ENCODE measurements at regions not wholly inside any gene's neighbourhood (a gene's known extent, or its start where the extent isn't known, plus 50 kb on each side); places are given as distances from the start of the nearest gene placed in this dataset.

DNA sequence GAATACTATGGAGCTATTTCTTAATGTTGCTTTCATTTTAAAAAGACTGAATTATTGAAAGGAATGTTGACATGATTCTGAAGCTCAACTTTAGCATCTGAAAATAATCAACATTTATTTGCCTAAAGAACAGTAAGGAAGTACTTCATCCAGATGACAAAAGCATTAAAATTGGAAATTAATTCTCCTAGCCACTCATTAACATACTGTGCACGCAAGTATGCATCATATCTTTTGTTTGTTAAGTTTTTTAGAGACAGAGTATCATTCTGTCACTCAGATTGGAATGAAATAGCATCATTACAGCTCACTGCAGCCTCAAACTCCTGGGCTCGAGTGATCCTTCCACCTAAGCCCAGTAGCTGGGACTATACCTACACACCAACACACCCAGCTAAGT is 632.1 kb upstream of the ALCAM start (continued):
- TF ChIP-seq BCL3 (IDR thresholded peaks at IDR 0.05; ENCODE audit: borderline replicate concordance, insufficient read depth, low read depth, low read length, poor library complexity, severe bottlenecking) (no peak), ZNF207 (IDR thresholded peaks at IDR 0.05; ENCODE audit: borderline replicate concordance) (no peak)

DNA sequence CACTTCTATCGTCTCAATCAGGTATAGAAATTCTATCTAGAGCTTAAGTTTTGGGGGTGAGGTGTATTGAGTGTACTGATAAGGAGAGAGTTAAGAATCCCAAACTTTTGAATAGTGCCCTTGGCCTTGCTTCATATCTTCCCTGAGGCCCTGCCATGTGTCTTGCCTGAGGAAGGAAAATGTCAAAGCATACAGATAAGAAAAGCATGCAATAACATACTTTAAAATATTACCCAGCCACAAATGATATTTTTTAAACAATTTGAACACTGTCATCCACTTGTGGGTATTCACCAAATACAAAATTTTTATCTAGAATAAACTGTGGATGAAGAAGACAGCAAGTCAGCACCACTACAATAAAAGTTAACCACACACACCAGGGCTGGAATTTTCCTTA is 631.0 kb upstream of the ALCAM start:
- intact Hi-C loops (cut with micrococcal nuclease; ENCODE audit: unreplicated experiment): no loop called here
- Histone ChIP-seq H3K27me3 (replicated peaks in 1 of 2; ENCODE audit: control insufficient read depth in 2 of 2, insufficient read depth in 2 of 2, low read length in 1 of 2) (no peaks in the 10 kb centered on the region), H3K27ac (ENCODE audit: control insufficient read depth, insufficient read depth) (no peak overlapping the region), H3K9me3 (replicated peaks; ENCODE audit: control insufficient read depth, insufficient read depth, low read length) (no peaks in the 10 kb centered on the region), H3K4me3 (no peak overlapping the region), H4K20me1 (ENCODE audit: control insufficient read depth, insufficient read depth) (no peaks in the 10 kb centered on the region), H3K4me2 (ENCODE audit: control insufficient read depth, insufficient read depth) (no peak overlapping the region), H3K36me3 (ENCODE audit: control insufficient read depth in 2 of 2, insufficient read depth in 2 of 2, low read length in 1 of 2) (no peaks in the 10 kb centered on the region), H3K79me2 (ENCODE audit: control insufficient read depth, insufficient read depth, low read length) (no peaks in the 10 kb centered on the region), H2AFZ (ENCODE audit: control insufficient read depth, low read depth, low read length) (no peak overlapping the region), H3K4me1 (ENCODE audit: control insufficient read depth, insufficient read depth, low read length) (no peaks in the 10 kb centered on the region), H3K9ac (ENCODE audit: control insufficient read depth, insufficient read depth, low read length) (no peak overlapping the region)
- no peak for TF ChIP-seq IRF4 (IDR thresholded peaks at IDR 0.05; ENCODE audit: low read depth, low read length)
- TF ChIP-seq CBX3 (IDR thresholded peaks at IDR 0.05; ENCODE audit: borderline replicate concordance, low read depth): no peak
- TF ChIP-seq ATF7 (IDR thresholded peaks at IDR 0.05; ENCODE audit: low read depth): no peak
- TF ChIP-seq HDAC2 (IDR thresholded peaks at IDR 0.05): no peak
- no peak for TF ChIP-seq SMAD1 (IDR thresholded peaks at IDR 0.05; ENCODE audit: low read depth, partially characterized antibody)
- no peak for TF ChIP-seq RAD21 (IDR thresholded peaks at IDR 0.05; ENCODE audit: insufficient read depth, low read depth, low read length)
- TF ChIP-seq SMARCA5 (IDR thresholded peaks at IDR 0.05): no peak
- TF ChIP-seq STAT1 (conservative IDR thresholded peaks at IDR 0.05): no peak
- no peak for TF ChIP-seq POLR2AphosphoS2 (IDR thresholded peaks at IDR 0.05; ENCODE audit: low read depth, low read length)
- no peak for TF ChIP-seq NBN (IDR thresholded peaks at IDR 0.05)
- TF ChIP-seq RCOR1 (conservative IDR thresholded peaks at IDR 0.05; ENCODE audit: low read depth, low read length): no peak
- TF ChIP-seq BCL3 (IDR thresholded peaks at IDR 0.05; ENCODE audit: borderline replicate concordance, insufficient read depth, low read depth, low read length, poor library complexity, severe bottlenecking): no peak
- TF ChIP-seq, protein P1, sequence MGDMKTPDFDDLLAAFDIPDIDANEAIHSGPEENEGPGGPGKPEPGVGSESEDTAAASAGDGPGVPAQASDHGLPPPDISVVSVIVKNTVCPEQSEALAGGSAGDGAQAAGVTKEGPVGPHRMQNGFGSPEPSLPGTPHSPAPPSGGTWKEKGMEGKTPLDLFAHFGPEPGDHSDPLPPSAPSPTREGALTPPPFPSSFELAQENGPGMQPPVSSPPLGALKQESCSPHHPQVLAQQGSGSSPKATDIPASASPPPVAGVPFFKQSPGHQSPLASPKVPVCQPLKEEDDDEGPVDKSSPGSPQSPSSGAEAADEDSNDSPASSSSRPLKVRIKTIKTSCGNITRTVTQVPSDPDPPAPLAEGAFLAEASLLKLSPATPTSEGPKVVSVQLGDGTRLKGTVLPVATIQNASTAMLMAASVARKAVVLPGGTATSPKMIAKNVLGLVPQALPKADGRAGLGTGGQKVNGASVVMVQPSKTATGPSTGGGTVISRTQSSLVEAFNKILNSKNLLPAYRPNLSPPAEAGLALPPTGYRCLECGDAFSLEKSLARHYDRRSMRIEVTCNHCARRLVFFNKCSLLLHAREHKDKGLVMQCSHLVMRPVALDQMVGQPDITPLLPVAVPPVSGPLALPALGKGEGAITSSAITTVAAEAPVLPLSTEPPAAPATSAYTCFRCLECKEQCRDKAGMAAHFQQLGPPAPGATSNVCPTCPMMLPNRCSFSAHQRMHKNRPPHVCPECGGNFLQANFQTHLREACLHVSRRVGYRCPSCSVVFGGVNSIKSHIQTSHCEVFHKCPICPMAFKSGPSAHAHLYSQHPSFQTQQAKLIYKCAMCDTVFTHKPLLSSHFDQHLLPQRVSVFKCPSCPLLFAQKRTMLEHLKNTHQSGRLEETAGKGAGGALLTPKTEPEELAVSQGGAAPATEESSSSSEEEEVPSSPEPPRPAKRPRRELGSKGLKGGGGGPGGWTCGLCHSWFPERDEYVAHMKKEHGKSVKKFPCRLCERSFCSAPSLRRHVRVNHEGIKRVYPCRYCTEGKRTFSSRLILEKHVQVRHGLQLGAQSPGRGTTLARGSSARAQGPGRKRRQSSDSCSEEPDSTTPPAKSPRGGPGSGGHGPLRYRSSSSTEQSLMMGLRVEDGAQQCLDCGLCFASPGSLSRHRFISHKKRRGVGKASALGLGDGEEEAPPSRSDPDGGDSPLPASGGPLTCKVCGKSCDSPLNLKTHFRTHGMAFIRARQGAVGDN (IDR thresholded peaks at IDR 0.05): no peak
- in situ Hi-C loops (cut with MboI): no loop called here
- ATAC-seq (no peak), FAIRE-seq (no peak), DNase-seq (ENCODE audit: low read depth, low spot score) (no peak)
- SMC1A ChIA-PET (ENCODE audit: uncharacterized antibody, unreplicated experiment): no interaction called here
- BruUV-seq (replicated peaks): no TSS peak
- 0% methylated on average over 1 of the region's 1 CpG for WGBS (ENCODE audit: insufficient coverage, insufficient replicate concordance, low lambda C conversion rate, missing lambda C conversion rate)
- CTCF ChIA-PET: no interaction called here
- RAD21 ChIA-PET (ENCODE audit: unreplicated experiment): no interaction called here
- POLR2A ChIA-PET: no interaction called here
